Loucy (cell line): ENCODE measurements at regions not wholly inside any gene's neighbourhood (a gene's known extent, or its start where the extent isn't known, plus 50 kb on each side); places are given as distances from the start of the nearest gene placed in this dataset.

Source experiments
- H2AFZ ChIP-seq: fragments of 200-600 bp; sonication (generic); 2 replicates; pipeline ENCODE4 v1.6.0; 2016; ENCODE audit warnings: antibody characterized with exemption, mild to moderate bottlenecking, low read length, moderate library complexity
- H3F3A ChIP-seq: fragments of 200-600 bp; 2 replicates; pipeline ENCODE4 v1.6.0; 2016; ENCODE audit warnings: antibody characterized with exemption, low read depth, mild to moderate bottlenecking
- H3K27me3 ChIP-seq: fragments of 200-600 bp; sonication (generic); 2 replicates; pipeline ENCODE4 v1.6.1; 2014; ENCODE audit warnings: low read length, mild to moderate bottlenecking; ENCODE audit not compliant: insufficient read depth, poor library complexity, severe bottlenecking
- H3K36me3 ChIP-seq: fragments of 200-600 bp; sonication (generic); 2 replicates; pipeline ENCODE4 v1.6.1; 2016; ENCODE audit warnings: low read length; ENCODE audit not compliant: insufficient read depth
- H3K4me1 ChIP-seq: fragments of 200-600 bp; sonication (generic); 2 replicates; pipeline ENCODE4 v1.5.1; 2014; ENCODE audit warnings: low read length, mild to moderate bottlenecking; ENCODE audit not compliant: insufficient read depth, poor library complexity, severe bottlenecking
- H3K4me2 ChIP-seq: fragments of 200-600 bp; sonication (generic); 2 replicates; pipeline ENCODE4 v1.6.0; 2014; ENCODE audit warnings: antibody characterized with exemption, low read length, low read depth, mild to moderate bottlenecking; ENCODE audit not compliant: poor library complexity, severe bottlenecking
- H3K4me3 ChIP-seq: fragments of 200-600 bp; sonication (generic); 2 replicates; pipeline ENCODE4 v1.5.1; 2014; ENCODE audit warnings: low read length, mild to moderate bottlenecking, mixed read lengths; ENCODE audit not compliant: poor library complexity, severe bottlenecking
- H3K79me2 ChIP-seq: fragments of 200-600 bp; sonication (generic); 2 replicates; pipeline ENCODE4 v1.6.1; 2014; ENCODE audit warnings: low read length; ENCODE audit not compliant: insufficient read depth
- H3K9ac ChIP-seq: fragments of 200-600 bp; sonication (generic); 2 replicates; pipeline ENCODE4 v1.6.0; 2014; ENCODE audit warnings: mild to moderate bottlenecking, low read depth, low read length, moderate library complexity; ENCODE audit not compliant: poor library complexity, severe bottlenecking
- H3K9me2 ChIP-seq: fragments of 200-600 bp; sonication (generic); replicated peaks from 2 replicates; pipeline ENCODE4 v1.6.1; 2016; ENCODE audit warnings: low read depth, low read length, mixed read lengths
- H3K9me3 ChIP-seq: fragments of 200-600 bp; sonication (generic); 2 replicates; pipeline ENCODE4 v1.6.1; 2014; ENCODE audit warnings: mild to moderate bottlenecking, antibody characterized with exemption, low read length, low read depth; ENCODE audit not compliant: insufficient read depth
- H4K20me1 ChIP-seq: fragments of 200-600 bp; sonication (generic); 2 replicates; pipeline ENCODE4 v1.6.0; 2014; ENCODE audit warnings: antibody characterized with exemption, low read length, mild to moderate bottlenecking; ENCODE audit not compliant: insufficient read depth, poor library complexity, severe bottlenecking
- CTCF ChIP-seq: fragments of 200-600 bp; sonication (generic); conservative IDR thresholded peaks from 2 replicates; pipeline ENCODE4 v1.5.1; 2014; ENCODE audit warnings: mild to moderate bottlenecking, antibody characterized with exemption, low read length
- EZH2phosphoT487 ChIP-seq: fragments of 200-600 bp; IDR thresholded peaks from 2 replicates; pipeline ENCODE4 v1.6.1; 2018; ENCODE audit warnings: antibody characterized with exemption, mild to moderate bottlenecking, moderate library complexity, borderline replicate concordance

GRCh38 chr3:176302271-176302670 is 895.0 kb downstream of the TBL1XR1 start:
- no peaks in the 10 kb centered on the region for H3K27me3 ChIP-seq
- no peak overlapping the region for H3K4me2 ChIP-seq
- no peaks in the 10 kb centered on the region for H3K4me1 ChIP-seq
- no peak overlapping the region for H2AFZ ChIP-seq
- no peak overlapping the region for H3K9ac ChIP-seq
- no peaks in the 10 kb centered on the region for H3K79me2 ChIP-seq
- no peaks in the 10 kb centered on the region for H3K9me2 ChIP-seq
- no peaks in the 10 kb centered on the region for H3F3A ChIP-seq
- no peaks in the 10 kb centered on the region for H3K9me3 ChIP-seq
- H3K4me3 ChIP-seq = no peak overlapping the region
- TF ChIP-seq EZH2phosphoT487 (no peak), CTCF (no peak)
- H4K20me1 ChIP-seq = no peaks in the 10 kb centered on the region
- H3K36me3 ChIP-seq = no peaks in the 10 kb centered on the region

GRCh38 chr3:176296066-176296597 is 901.1 kb downstream of the TBL1XR1 start:
- H3K9ac ChIP-seq = no peak overlapping the region
- H2AFZ ChIP-seq = no peak overlapping the region
- TF ChIP-seq CTCF = no peak
- no peak for TF ChIP-seq EZH2phosphoT487
- no peaks in the 10 kb centered on the region for H4K20me1 ChIP-seq
- no peaks in the 10 kb centered on the region for H3K79me2 ChIP-seq
- H3K4me3 ChIP-seq = no peak overlapping the region
- no peaks in the 10 kb centered on the region for H3K27me3 ChIP-seq
- no peaks in the 10 kb centered on the region for H3F3A ChIP-seq
- H3K36me3 ChIP-seq = no peaks in the 10 kb centered on the region
- no peaks in the 10 kb centered on the region for H3K9me2 ChIP-seq
- no peaks in the 10 kb centered on the region for H3K4me1 ChIP-seq
- H3K4me2 ChIP-seq = no peak overlapping the region
- H3K9me3 ChIP-seq = no peaks in the 10 kb centered on the region

- H3K79me2 ChIP-seq = no peaks in the 10 kb centered on the region
- H3K4me3 ChIP-seq = no peak overlapping the region
- no peaks in the 10 kb centered on the region for H3K9me3 ChIP-seq
- H4K20me1 ChIP-seq = no peaks in the 10 kb centered on the region
- no peaks in the 10 kb centered on the region for H3K4me1 ChIP-seq
- H2AFZ ChIP-seq = no peak overlapping the region
- H3K27me3 ChIP-seq = no peaks in the 10 kb centered on the region
- no peaks in the 10 kb centered on the region for H3F3A ChIP-seq
- no peak overlapping the region for H3K9ac ChIP-seq
- H3K9me2 ChIP-seq = no peaks in the 10 kb centered on the region
- no peak overlapping the region for H3K4me2 ChIP-seq
- H3K36me3 ChIP-seq = no peaks in the 10 kb centered on the region
- TF ChIP-seq CTCF (no peak), EZH2phosphoT487 (no peak)
Measured at GRCh38 chr3:176293276-176293675, 904.0 kb downstream of the TBL1XR1 start.
